HG02973 (cell line): ENCODE measurements at regions not wholly inside any gene's neighbourhood (a gene's known extent, or its start where the extent isn't known, plus 50 kb on each side); places are given as distances from the start of the nearest gene placed in this dataset.
"Not testable (repeated sequence)": the region's sequence is repeated elsewhere in the genome, so short reads cannot be mapped to it uniquely, and the experiment has no call there.

Experiments used
- ATAC-seq: cut with Tn5 transposase; IDR thresholded peaks from one replicate; pipeline ENCODE4 v1.9.1; 2021; ENCODE audit warnings: moderate library complexity; ENCODE audit not compliant: unreplicated experiment

GRCh38 chr9:82052081-82052480 is 63.5 kb downstream of the SPATA31D1 start:
- no peak for ATAC-seq

DNA sequence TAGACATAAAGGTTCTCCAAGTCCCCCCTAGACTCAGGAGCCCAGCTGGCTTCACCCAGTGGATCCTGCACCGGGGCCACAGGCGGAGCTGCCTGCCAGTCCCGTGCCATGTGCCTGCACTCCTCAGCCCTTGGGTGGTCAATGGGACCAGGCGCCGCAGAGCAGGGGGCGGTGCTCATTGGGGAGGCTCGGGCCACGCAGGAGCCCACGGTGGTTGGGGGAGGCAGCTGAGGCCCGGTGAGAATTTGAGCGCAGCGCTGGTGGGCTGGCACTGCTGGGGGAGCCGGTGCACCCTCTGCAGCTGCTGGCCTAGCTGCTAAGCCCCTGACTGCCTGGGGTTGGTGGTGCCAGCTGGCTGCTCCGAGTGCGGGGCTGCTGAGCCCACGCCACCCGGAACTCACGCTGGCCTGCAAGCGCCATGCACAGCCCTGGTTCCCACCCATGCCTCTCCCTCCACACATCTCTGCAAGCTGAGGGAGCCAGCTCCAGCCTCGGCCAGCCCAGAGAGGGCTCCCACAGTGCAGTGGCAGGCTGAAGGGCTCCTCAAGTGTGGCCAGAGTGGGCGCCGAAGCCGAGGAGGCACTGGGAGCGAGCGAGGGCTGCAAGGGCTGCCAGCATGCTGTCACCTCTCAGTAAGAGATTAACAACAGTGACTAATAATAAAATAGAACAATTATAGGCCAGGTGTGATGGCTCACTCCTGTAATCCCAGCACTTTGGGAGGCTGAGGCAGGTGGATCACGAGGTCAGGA is 65.9 kb downstream of the SPATA31D1 start:
- ATAC-seq, result no peak

GRCh38 chr9:82057805-82058204 is 69.2 kb downstream of the SPATA31D1 start:
- ATAC-seq, result no peak

- ATAC-seq, result not testable (repeated sequence)
These were observed 73.2 kb downstream of the SPATA31D1 start for GRCh38 chr9:82061801-82062200.

DNA sequence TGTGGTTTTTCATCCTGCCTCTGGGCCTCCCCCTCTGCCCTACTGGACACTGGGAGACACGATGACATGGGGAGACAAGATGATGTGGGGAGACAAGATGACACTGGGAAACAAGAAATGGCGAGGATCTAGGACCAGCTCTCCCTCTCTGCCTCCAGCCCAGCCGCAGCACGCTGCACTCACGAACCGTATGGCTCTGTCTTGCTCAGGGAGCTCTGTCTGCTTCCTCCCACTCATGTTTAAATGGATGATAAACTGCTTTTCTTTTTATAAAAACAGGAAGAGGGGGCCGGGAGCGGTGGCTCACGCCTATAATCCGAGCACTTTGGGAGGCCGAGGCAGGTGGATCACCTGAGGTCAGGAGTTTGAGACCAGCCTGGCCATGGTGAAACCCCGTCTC is 73.7 kb downstream of the SPATA31D1 start:
- ATAC-seq, result no peak

DNA sequence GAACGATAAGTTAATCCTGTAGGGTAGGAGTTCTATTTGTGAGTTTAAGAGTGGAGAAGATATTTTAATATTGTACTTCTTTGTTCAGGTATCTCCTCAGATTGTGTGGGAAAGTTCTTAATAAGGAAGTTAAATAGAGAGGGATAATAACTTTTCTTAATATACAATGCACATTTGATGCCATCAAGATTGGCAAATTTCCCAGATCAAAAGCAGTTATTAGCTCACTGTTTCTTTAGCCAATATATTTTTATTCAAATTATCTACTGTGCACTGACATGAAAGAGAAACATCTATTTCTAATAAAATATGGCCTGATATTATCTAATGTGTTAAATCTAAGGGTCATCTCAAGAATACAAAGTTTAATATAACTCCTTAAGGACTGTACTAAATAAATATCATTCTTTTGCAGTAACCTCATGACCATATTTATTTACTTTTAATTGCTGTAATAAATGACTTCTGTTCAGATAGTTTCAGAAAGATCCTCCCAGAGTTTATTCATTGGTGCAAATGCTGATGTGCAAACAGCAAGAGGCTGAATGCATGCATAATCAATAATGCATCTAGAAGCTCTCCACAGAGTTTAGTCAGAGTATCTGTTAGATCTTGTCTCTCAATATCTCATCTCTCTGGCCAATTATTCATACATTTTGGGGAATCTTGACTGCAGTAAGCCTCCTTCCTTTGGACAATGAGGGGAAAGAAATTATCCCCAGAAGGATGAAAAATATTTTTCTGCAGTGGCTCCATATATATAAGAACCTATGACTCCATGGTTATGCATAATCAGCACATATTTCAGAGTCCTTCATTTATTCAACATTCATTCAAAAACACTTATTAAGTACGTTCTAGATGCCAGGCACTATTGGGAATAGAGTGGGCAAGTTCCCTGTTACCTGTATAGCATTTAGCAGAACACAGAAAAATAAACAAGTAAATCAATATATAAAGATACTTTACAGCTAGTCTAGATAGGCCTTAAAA is 85.3 kb downstream of the SPATA31D1 start:
- no peak for ATAC-seq

DNA sequence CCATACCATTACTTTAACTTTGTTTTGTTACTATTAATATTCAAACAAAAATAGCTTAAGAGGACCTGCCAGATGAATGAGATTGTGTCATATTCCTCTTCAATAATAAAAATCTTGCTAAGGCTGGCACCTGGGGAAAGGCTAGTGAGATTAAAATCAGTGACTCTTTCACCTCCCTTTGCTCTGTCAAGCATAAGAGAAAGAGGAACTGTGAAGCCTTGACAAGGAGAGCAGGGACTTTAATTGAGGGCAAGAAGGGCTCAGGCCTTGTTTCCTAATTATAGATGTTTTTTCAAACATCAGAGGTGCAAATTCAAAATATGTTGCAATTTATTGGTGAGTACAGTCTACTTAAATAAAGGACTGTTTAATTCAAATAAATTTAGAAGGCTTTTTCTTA is 91.7 kb downstream of the SPATA31D1 start:
- ATAC-seq, result no peak

- ATAC-seq, result no peak
These were observed 92.9 kb downstream of the SPATA31D1 start for GRCh38 chr9:82081496-82081895.

GRCh38 chr9:82082563-82082962 is 94.0 kb downstream of the SPATA31D1 start:
- no peak for ATAC-seq

DNA sequence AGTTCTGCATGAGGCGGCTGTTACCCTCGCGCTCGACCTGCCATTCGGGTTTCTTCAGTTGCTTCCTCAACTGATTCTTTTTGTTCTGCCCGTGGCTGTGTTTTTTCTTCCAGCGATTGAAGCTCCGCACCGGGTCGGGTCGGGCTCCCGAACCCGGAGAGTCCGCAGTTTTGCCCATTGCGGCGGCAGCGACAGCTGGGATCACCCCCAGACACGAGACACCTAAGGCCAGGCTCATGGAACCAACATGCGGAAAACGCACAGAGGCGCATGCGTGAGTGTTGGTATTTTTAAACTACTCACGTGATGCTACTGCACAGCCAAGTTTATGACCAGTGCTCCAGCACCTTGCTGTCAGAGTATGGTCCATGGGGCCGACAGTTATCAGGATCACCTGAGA is 100.0 kb downstream of the SPATA31D1 start:
- ATAC-seq, result no peak

DNA sequence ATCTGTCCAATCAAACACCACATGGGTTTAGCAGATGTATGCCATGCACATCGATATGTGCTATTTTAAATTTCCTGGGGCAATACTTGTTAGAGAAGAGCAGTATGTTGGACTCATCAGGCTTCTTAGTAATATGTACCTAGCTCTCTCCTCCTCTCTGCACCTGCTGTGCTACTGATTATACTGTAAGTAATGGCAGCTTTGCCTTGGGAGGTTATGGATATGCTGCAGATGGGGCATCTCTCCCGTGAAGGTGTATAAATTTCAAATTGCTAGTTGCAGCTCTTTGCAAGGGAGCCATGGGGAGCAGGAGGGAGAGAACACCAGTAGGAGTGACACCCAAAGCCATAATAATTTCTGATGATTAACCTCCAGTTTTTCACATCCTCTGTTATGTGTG is 101.5 kb downstream of the SPATA31D1 start:
- no peak for ATAC-seq

DNA sequence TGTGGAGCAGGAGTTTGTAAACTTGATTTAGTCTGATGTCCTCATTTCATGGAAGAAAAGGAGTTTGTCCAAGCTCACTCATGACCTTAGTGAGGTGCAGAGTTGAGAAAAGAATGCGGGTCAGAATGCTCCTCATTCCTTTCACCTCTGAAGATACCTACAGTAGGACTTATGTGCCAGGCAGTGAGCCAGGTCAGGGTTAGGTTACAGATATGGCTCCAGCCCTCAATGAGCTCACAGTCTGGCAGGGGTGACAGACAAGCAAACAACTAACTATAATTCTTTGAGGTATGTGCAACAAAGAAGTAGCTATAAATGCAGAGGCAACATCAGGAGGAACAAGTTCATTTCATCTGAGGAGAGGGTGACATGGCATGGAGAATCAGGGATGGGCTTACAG is 102.5 kb downstream of the SPATA31D1 start:
- ATAC-seq, result no peak

DNA sequence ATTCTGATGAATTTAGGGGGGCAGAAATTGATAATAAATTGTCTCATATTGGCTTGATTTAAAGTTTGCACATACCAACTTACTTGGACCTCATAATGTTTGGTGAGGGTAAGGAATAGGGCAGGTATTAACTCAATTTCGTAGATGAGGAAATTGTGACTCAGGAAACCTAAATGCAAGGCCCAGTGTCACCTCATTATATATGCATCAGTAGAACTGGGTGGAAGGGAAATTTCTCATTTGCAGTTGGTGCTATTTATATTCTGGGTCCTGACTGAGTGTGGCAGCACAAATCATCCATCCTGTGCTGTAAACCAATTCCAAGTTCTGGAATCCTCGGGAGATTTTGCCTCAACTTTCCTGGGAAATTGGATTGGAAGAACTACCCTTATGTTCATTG is 103.0 kb downstream of the SPATA31D1 start:
- no peak for ATAC-seq

DNA sequence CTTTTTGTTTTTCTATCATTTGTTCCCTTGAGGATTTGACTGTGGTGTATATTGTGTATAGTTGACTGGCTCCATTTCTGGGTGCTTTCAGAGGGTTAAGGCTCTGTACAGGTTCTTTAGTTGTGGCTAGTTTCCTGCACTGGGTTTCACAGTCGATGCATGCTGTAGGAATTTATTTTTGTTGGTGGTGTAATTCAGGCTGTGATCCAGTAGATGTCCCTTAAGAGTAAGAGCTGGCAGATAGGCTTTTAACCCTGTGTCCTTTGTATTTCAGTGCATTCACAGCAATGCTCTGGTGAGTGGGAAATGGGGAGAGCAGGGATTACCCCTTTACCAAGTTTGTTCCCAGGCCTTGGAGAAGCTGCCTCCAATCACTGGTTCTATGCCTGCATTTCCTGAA is 112.9 kb downstream of the SPATA31D1 start:
- no peak for ATAC-seq

DNA sequence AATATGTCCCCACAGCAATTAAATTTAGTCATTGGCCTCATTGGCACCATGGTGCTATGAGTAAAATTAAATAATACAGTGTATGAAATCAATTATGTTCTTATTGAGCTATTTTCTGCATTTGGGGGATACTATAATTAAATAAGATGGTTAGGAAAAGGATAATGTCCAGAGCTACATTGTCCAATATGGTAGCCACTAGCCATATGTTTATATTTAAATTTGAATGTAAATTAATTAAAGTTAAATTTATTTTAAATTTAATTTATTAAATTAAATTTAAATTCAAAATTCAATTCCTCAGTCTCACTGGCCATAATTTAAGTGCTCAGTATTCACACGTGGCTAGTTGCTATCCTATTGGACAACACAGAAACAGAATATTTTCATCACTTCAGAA is 115.7 kb downstream of the SPATA31D1 start:
- no peak for ATAC-seq

DNA sequence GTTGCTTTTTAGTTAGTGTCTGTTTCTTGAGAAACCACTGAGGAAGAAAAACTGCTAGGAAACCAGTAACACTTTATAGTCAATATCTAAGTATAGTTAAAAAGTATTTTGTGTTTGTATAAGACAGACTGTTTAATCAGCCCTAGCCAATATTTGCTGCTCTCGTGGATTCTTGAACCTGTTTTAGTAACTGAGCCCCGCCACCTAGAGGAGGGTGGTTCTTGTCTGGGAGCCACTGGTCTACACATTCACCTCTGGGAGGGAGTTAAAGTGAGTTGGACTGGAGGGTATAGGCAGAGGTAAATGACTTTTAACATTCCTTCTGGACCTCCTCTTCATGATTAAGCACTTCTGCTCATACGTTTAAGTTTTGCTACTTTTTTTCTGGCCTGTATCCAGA is 117.2 kb downstream of the SPATA31D1 start:
- no peak for ATAC-seq

DNA sequence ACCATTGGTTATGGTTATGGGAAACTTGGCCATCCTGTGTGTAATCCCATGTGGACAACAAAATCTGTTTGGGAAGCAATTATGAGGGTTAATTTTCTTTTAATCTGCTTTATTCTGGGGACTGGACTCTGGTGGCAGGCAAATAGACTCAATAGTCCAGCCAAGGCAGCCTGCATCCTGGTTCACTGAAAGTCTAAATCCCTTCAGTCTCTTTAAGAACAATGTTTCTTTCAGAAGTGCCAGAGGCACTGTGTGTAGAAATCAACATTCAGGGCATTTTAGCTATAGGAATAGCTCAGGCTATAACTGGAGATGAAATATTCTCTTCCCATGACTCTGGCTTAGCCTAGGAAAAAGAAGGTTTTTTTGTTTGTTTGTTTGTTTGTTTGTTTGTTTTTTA is 118.0 kb downstream of the SPATA31D1 start:
- no peak for ATAC-seq

- ATAC-seq, result no peak
These were observed 119.9 kb downstream of the SPATA31D1 start for GRCh38 chr9:82108474-82108873.

DNA sequence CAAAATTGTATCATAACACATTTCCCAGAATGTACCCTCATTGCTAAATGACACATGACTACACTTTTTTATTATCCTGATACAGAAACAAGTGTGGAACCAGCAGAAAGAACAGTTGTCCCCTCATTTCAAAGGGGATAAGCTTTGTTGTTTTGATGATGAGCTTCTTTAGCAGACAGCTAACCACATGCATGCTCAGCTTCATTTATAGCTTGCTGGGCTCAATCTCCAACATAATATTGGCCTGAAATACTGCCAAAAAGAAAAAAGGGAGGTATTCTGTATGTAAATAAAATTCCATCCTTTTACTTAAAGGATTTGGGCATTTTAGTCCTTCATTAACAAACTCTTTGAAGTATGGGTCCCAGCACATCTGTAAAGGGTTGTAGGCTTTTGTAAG is 120.4 kb downstream of the SPATA31D1 start:
- ATAC-seq, result no peak

GRCh38 chr9:82109626-82110025 is 121.1 kb downstream of the SPATA31D1 start:
- ATAC-seq, result no peak

DNA sequence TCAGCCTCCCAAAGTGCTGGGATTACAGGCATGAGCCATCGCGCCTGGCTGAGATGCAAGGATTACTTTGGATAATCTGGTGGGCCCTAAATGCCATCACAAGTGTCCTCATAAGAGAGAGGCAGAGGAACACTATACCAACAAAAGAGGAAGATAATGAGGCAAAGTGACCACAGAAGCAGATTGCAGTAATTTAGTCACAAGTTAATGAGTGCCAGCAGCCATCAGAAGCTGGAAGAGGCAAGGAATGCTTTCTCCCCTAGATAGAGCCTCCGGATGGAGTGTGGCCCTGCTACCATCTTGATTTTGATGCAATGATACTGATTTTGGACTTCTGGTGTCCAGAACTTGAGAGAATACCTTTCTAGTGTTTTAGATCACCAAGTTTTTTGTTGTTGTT is 122.3 kb downstream of the SPATA31D1 start:
- no peak for ATAC-seq

DNA sequence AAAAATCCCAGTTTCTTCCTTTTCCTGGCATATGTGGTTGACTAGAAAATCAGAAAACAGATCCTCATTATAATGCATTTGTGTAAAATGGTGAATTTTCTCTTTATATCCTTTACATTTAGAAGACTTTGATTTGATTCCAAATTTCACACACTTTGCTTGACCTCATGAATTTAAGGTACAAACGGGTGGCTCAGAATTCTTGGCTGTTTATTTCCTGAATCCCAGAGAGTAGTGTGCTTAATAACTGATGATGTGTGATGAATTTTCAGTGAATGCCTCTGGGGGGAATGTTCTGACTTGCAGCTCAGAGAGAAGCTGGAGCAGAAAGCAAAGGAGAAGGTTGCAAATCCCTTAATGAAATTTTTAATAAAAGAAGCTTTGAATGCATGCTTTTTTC is 126.8 kb downstream of the SPATA31D1 start:
- no peak for ATAC-seq
